Endothelial cell of hepatic sinusoid (primary cell): ENCODE measurements at regions not wholly inside any gene's neighbourhood (a gene's known extent, or its start where the extent isn't known, plus 50 kb on each side); places are given as distances from the start of the nearest gene placed in this dataset.
"Not testable (repeated sequence)": the region's sequence is repeated elsewhere in the genome, so short reads cannot be mapped to it uniquely, and the experiment has no call there.

Source experiments
- in situ Hi-C: cut with HindIII; loops from 2 replicates; pipeline ENCODE4 v1.10.0; 2017; ENCODE audit warnings: low sequenced_read_pairs

DNA sequence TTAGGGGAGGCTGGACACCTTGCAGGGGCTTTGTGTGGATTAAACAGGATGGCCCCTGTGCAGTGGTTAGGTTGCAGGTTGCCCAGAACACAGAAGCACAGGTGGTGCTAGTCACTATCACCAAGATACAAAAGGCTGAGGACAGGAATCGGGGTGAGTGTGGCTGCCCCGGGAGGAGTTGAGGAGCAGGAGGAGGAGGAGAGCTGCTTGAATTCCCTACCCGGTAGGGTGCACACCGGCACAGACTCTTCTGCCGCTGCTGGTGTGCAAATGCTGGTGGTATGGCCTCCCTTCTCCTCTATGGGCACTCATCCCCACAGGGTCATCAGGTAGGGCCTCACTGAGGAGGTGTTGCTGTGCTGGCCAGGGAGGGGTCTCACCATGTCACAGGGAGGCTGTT, 67.5 kb upstream of the SMAD6 start:
- in situ Hi-C loops: no loop called here

- in situ Hi-C loops: no loop called here
Observed at GRCh38 chr15:66635006-66635405, 67.0 kb upstream of the SMAD6 start.

- in situ Hi-C loops: no loop called here
Observed at GRCh38 chr15:66635817-66636216, 66.2 kb upstream of the SMAD6 start.

DNA sequence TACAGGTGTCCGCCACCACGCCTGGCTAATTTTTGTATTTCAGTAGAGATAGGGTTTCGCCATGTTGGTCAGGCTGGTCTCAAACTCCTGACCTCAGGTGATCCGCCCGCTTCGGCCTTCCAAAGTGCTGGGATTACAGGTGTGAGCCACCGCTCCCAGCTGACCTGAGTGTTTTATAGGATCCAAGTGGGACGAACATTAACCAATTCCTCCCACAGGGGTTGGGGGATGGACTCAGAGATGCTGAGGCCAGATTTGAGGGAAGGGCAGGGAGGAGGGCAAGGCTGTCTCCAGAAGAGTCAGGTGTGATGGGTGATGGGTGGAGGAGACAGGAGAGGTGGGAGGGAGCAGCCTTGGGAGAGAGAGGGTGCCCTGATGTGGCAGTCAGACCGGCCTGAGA, 65.0 kb upstream of the SMAD6 start:
- in situ Hi-C loops: not testable (repeated sequence)

GRCh38 chr15:66638377-66638776, 63.7 kb upstream of the SMAD6 start:
- in situ Hi-C loops: no loop called here

- in situ Hi-C loops: no loop called here
Observed at GRCh38 chr15:66641485-66642315, 60.3 kb upstream of the SMAD6 start.

GRCh38 chr15:66642514-66642913, 59.5 kb upstream of the SMAD6 start:
- in situ Hi-C loops: no loop called here

- in situ Hi-C loops: no loop called here
Observed at GRCh38 chr15:66643033-66643432, 59.0 kb upstream of the SMAD6 start.

- in situ Hi-C loops: no loop called here
Observed at GRCh38 chr15:66644000-66644787, 57.8 kb upstream of the SMAD6 start.

DNA sequence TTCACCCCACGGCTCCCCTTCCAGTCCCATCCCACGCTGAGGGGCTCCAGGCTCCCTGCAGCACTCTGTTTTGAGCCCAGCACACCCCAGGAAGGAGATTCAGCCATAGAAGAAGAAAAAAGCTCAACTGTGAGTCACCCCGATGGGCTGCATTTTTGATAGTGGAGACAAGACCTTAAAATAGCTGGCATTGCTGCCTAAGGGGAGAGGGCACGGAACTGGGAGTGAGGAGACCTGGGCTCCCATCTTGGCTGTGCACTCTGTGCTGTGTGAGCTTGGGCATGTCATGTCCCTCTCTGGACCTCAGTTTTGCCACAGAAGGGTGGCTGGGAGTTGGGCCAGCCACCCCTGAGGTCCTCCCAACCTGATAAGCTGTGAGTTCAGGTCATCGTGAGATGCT, 57.2 kb upstream of the SMAD6 start:
- in situ Hi-C loops: no loop called here

DNA sequence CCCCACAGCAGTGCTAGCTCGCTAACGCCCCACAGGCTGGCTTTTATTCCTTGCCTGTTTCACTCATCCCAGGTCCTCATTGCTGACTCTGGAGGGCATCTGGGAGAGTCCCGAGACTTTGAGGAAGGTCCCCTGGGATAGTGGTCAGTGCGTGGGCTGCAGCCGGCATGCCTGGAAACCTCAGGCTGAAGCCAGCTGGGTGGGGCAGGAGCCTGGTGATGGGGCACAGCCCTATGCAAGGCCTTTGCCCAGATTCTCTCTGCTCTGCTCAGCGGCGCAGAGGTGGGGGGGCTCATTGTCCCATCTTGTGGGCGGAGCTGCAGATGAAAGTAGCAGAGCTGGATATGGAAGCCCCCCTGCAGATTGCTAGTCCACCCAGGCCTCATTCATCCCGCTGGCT, 55.7 kb upstream of the SMAD6 start:
- in situ Hi-C loops: no loop called here

- in situ Hi-C loops: no loop called here
Observed at GRCh38 chr15:66646799-66647198, 55.2 kb upstream of the SMAD6 start.

- in situ Hi-C loops: no loop called here
Observed at GRCh38 chr15:66647358-66647757, 54.7 kb upstream of the SMAD6 start.

GRCh38 chr15:66648588-66648987, 53.4 kb upstream of the SMAD6 start:
- in situ Hi-C loops: no loop called here

- in situ Hi-C loops: no loop called here
Observed at GRCh38 chr15:66649235-66649984, 52.6 kb upstream of the SMAD6 start.

GRCh38 chr15:66650433-66650832, 51.6 kb upstream of the SMAD6 start:
- in situ Hi-C loops: no loop called here

DNA sequence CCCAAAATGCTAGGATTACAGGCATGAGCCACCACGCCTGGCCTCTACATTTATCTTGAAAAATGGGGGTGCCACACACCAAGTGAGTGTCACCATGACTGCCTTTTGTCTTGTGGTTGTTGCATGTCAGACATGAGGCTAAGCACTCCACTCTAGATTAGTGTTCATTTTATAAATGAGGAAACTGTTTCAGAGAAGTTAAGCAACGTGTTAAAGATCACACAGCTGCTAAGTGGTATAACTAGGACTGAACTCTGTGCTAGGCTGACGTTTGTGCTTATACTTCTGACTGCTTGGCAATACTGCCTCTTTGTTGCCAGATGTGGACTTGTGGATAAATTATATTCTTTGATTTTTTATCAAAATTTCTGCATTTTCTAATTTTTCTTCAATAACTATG, 50.8 kb upstream of the SMAD6 start:
- in situ Hi-C loops: no loop called here

GRCh38 chr15:66651913-66652642, 50.0 kb upstream of the SMAD6 start:
- in situ Hi-C loops: no loop called here
